Pancreas (tissue), 10 donors: ENCODE measurements at regions not wholly inside any gene's neighbourhood (a gene's known extent, or its start where the extent isn't known, plus 50 kb on each side); places are given as distances from the start of the nearest gene placed in this dataset.
"Not testable (repeated sequence)": the region's sequence is repeated elsewhere in the genome, so short reads cannot be mapped to it uniquely, and the experiment has no call there.

Experiments used
- ATAC-seq, 4 donors: fragments of 200-7000 bp; cut with Tn5 transposase; one replicate each; pipeline versions ENCODE4 v1.8.0 to v1.9.1; 2020; ENCODE audit warnings: mild to moderate bottlenecking in 4 of 4, moderate library complexity in 4 of 4
- DNase-seq, 6 donors: peaks; one replicate each; pipeline ENCODE4 v3.0.0-alpha.2; 2020
- FAIRE-seq: peaks from 2 replicates; lab custom pipeline; 2012; peaks lifted over from hg19 to GRCh38; lab: Jason Lieb, UNC
- H3K27ac ChIP-seq, 4 donors: fragments of 200-600 bp; sonication (generic); 1 replicate in 3 of 4; 2 replicates in 1 of 4; pipeline versions ENCODE4 v1.5.0 to v1.8.0; 2020
- H3K27me3 ChIP-seq, 4 donors: fragments of 200-600 bp; one replicate each; pipeline ENCODE4 v1.8.0; 2021
- H3K36me3 ChIP-seq, 3 donors: fragments of 200-600 bp; sonication (generic) in 1 of 3; one replicate each; pipeline versions ENCODE4 v1.5.0 to v1.8.0; 2020 to 2021
- H3K4me1 ChIP-seq, 3 donors: fragments of 200-600 bp; one replicate each; pipeline ENCODE4 v1.8.0; 2021
- H3K4me3 ChIP-seq, 4 donors: fragments of 200-600 bp; sonication (generic) in 2 of 4; one replicate each; pipeline versions ENCODE4 v1.5.0 to v1.8.0; 2020 to 2021
- H3K9me3 ChIP-seq, 4 donors: fragments of 200-600 bp; one replicate each; pipeline ENCODE4 v1.8.0; 2021
- WGBS, 2 donors: extraction: QIAGEN DNeasy Blood & Tissue Kit; methylation state at CpG; one replicate each; pipeline ENCODE4 v1.1.7; 2013; 5-methylcytosine and 5-hydroxymethylcytosine counted together
- intact Hi-C, 3 donors: fragments of 100-400 bp; cut with DNase I; formaldehyde crosslinking; loops; one replicate each; pipeline versions ENCODE4 v1.11.1 to v1.14.2; 2022
- TF ChIP-seq, protein P1 (sequence below), 4 donors: fragments of 200-600 bp; sonication (generic) in 3 of 4; IDR thresholded peaks; one replicate each; pipeline versions ENCODE4 v1.5.0 to v1.8.0; 2021; ENCODE audit warnings: antibody characterized with exemption in 4 of 4
- donor health status: healthy with polysubstance abuse.
- donor health status: DM: no; HTN: no; CAD: no; lungs with moderate emphysema.
- donor health status: DM: no; HTN: no; CAD: no.
- donor health status: control.
- donor health status: control.
- donor health status: Bipolar disorder and iron deficiency.
- donor health status: DM: yes; HTN: yes; CAD: no.
- donor health status: DM: no; HTN: no; CAD: no.
- donor health status: DM: no; HTN: no; CAD: no.
- donor health status: DM: yes; HTN: yes; CAD: no.

DNA sequence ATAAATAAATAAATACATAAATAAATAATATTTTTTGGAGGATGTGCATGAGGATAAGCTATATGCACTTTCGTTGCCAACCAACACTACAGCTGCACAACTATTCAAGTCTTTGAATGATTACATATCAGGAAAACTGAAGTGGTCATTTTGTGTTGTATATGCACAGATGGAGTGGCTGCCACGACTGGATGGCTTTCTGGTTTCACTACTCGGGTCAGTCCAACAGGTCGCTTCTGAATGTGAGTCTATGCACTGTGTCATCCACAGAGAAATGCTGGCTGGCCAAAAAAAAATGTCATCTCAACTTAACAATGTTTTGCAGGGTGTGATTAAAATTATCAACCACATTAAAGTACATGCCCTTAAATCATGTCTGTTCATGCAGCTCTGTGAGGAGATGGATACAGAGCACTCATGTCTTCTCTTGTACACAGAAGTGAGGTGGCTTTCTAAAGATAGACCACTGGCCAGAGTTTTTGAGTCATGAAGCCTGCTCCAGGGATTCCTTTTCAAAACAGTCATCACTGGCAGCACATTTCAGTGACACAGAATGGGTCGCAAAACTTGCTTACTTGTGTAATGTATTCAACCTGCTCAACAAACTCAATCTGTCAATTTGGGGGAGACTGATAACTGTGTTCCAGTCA lies 589.8 kb upstream of the CYLC2 start:
- Histone ChIP-seq H3K9me3 (no peaks in the 10 kb centered on the region), H3K27me3 (no peaks in the 10 kb centered on the region), H3K4me3 (no peak overlapping the region), H3K27ac (no peak overlapping the region), H3K36me3 (no peaks in the 10 kb centered on the region), H3K4me1 (no peaks in the 10 kb centered on the region)
- TF ChIP-seq, protein P1, sequence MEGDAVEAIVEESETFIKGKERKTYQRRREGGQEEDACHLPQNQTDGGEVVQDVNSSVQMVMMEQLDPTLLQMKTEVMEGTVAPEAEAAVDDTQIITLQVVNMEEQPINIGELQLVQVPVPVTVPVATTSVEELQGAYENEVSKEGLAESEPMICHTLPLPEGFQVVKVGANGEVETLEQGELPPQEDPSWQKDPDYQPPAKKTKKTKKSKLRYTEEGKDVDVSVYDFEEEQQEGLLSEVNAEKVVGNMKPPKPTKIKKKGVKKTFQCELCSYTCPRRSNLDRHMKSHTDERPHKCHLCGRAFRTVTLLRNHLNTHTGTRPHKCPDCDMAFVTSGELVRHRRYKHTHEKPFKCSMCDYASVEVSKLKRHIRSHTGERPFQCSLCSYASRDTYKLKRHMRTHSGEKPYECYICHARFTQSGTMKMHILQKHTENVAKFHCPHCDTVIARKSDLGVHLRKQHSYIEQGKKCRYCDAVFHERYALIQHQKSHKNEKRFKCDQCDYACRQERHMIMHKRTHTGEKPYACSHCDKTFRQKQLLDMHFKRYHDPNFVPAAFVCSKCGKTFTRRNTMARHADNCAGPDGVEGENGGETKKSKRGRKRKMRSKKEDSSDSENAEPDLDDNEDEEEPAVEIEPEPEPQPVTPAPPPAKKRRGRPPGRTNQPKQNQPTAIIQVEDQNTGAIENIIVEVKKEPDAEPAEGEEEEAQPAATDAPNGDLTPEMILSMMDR (IDR thresholded peaks at IDR 0.05): no peak
- WGBS, 2 donors: 54 to 76% methylated on average over 5 of the region's 5 CpGs
- intact Hi-C loops: no loop called here
- DNase-seq (no peak), ATAC-seq (no peak), FAIRE-seq (no peak)

DNA sequence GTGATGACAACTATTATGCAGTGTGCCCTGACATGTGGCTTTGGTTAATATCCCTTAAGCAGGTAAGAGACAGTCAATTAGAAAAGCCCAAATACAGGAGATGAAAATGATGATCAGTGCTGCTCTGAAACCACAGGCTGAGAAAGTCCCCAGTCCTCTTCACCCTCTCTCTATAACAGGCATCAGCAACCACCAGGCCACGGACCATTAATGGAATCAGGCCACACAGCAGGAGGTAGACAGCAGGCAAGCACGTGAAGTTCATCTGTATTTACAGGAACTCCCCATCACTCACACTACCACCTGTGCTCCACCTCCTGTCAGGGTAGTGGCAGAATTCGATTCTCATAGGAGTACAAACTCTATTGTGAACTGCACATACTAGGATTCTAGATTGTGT lies 591.6 kb upstream of the CYLC2 start:
- no peaks in the 10 kb centered on the region for H3K27me3 ChIP-seq
- no peaks in the 10 kb centered on the region for H3K36me3 ChIP-seq
- DNase-seq (no peak), ATAC-seq (no peak), FAIRE-seq (no peak)
- H3K9me3 ChIP-seq: no peaks in the 10 kb centered on the region
- no peak overlapping the region for H3K27ac ChIP-seq
- intact Hi-C loops: no loop called here
- H3K4me3 ChIP-seq: no peak overlapping the region
- H3K4me1 ChIP-seq: no peaks in the 10 kb centered on the region
- TF ChIP-seq, protein P1 (IDR thresholded peaks at IDR 0.05): no peak
- 52 to 56% methylated on average over 3 of the region's 3 CpGs for whole genome bisulfite sequencing, 2 donors

GRCh38 chr9:102398205-102398604 lies 596.9 kb upstream of the CYLC2 start:
- Histone ChIP-seq H3K27ac (no peak overlapping the region), H3K4me1 (no peaks in the 10 kb centered on the region), H3K27me3 (no peaks in the 10 kb centered on the region), H3K9me3 (no peaks in the 10 kb centered on the region), H3K36me3 (no peaks in the 10 kb centered on the region), H3K4me3 (no peak overlapping the region)
- FAIRE-seq: no peak
- TF ChIP-seq, protein P1 (IDR thresholded peaks at IDR 0.05): no peak
- intact Hi-C loops: no loop called here
- no peak for ATAC-seq
- DNase-seq: no peak

DNA sequence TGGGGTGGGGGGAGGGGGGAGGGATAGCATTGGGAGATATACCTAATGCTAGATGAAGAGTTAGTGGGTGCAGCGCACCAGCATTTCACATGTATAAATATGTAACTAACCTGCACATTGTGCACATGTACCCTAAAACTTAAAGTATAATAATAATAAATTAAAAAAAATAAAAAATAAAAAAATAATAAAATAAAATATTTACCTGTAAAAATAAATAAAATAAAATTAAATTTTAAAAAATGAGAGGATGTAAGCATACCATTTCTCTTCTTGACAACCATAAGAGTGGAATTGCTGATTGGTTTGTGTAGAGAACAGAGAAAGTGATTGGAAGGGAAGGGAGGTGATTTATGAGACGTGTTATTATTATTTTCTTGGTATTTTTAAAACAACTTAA lies 609.5 kb upstream of the CYLC2 start:
- H3K27me3 ChIP-seq, ATAC-seq, DNase-seq, H3K9me3 ChIP-seq, H3K4me1 ChIP-seq, intact Hi-C loops, H3K4me3 ChIP-seq, H3K27ac ChIP-seq, H3K36me3 ChIP-seq, FAIRE-seq: not testable (repeated sequence)
- WGBS, 2 donors: 69 to 83% methylated on average over 2 of the region's 2 CpGs

GRCh38 chr9:102362470-102363132 lies 624.2 kb upstream of the GRIN3A start:
- Histone ChIP-seq H3K4me3 (no peak overlapping the region), H3K27ac (no peak overlapping the region), H3K36me3 (no peaks in the 10 kb centered on the region), H3K4me1 (no peaks in the 10 kb centered on the region), H3K27me3 (no peaks in the 10 kb centered on the region), H3K9me3 (no peaks in the 10 kb centered on the region)
- 35 to 41% methylated on average over 6 of the region's 6 CpGs for WGBS, 2 donors
- TF ChIP-seq, protein P1 (IDR thresholded peaks at IDR 0.05): no peak
- DNase-seq (no peak), ATAC-seq (no peak), FAIRE-seq (no peak)
- intact Hi-C loops: no loop called here
